Ovary (tissue), 7 donors: ENCODE measurements at regions not wholly inside any gene's neighbourhood (a gene's known extent, or its start where the extent isn't known, plus 50 kb on each side); places are given as distances from the start of the nearest gene placed in this dataset.

Source experiments
- DNase-seq, 5 donors: peaks; one replicate each; pipeline ENCODE4 v3.0.0-alpha.2; 2019 to 2020
- H3K27ac ChIP-seq, 2 donors: fragments of 200-600 bp; one replicate each; pipeline versions ENCODE4 v1.5.1 to v1.8.0; 2019 to 2022
- H3K27me3 ChIP-seq: fragments of 200-600 bp; one replicate; pipeline ENCODE4 v1.8.0; 2022
- H3K36me3 ChIP-seq: fragments of 200-600 bp; sonication (generic); one replicate; pipeline ENCODE4 v1.5.1; 2019
- H3K4me1 ChIP-seq: one replicate; pipeline ENCODE4 v1.8.1; 2013; ENCODE audit warnings: mild to moderate bottlenecking, moderate library complexity; ENCODE audit not compliant: insufficient read depth
- H3K4me3 ChIP-seq: fragments of 200-600 bp; sonication (generic); one replicate; pipeline ENCODE4 v1.5.1; 2017
- H3K9me3 ChIP-seq, 2 donors: fragments of 200-600 bp in 1 of 2; sonication (generic) in 1 of 2; one replicate each; pipeline versions ENCODE4 v1.5.1 to v1.8.1; 2013 to 2019; ENCODE audit warnings: mild to moderate bottlenecking in 1 of 2, moderate library complexity in 1 of 2
- EP300 ChIP-seq: sonication (generic); formaldehyde crosslinking; IDR thresholded peaks from one replicate; pipeline ENCODE4 v1.6.1; 2017; ENCODE audit warnings: antibody characterized with exemption
- POLR2A ChIP-seq: fragments of 450-650 bp; IDR thresholded peaks from one replicate; pipeline ENCODE4 v1.6.1; 2017; ENCODE audit warnings: antibody characterized with exemption, mild to moderate bottlenecking, moderate library complexity
- WGBS, 3 donors: extraction: QIAGEN DNeasy Blood & Tissue Kit in 1 of 3; methylation state at CpG; one replicate each; pipeline versions ENCODE4 v1.1.5 to v1.1.7; 2013 to 2017; 5-methylcytosine and 5-hydroxymethylcytosine counted together
- intact Hi-C, 4 donors: fragments of 100-400 bp; cut with DNase I; formaldehyde crosslinking; loops; one replicate each; pipeline versions ENCODE4 v1.11.0 to v1.15.1; 2022 to 2023
- TF ChIP-seq, protein P1 (sequence below), 3 donors: fragments of 450-650 bp in 2 of 3; fragments of 200-600 bp in 1 of 3; IDR thresholded peaks; one replicate each; pipeline versions ENCODE4 v1.5.1 to v1.8.0; 2016 to 2022; ENCODE audit warnings: antibody characterized with exemption in 3 of 3, mild to moderate bottlenecking in 1 of 3
- donor health status: DM: no; HTN: no; CAD: no; lungs with moderate emphysema.
- donor health status: DM: no; HTN: no; CAD: no.
- donor health status: Bipolar disorder and iron deficiency.
- donor health status: DM: no; HTN: no; CAD: no.
- donor health status: DM: yes; HTN: yes; CAD: no.

DNA sequence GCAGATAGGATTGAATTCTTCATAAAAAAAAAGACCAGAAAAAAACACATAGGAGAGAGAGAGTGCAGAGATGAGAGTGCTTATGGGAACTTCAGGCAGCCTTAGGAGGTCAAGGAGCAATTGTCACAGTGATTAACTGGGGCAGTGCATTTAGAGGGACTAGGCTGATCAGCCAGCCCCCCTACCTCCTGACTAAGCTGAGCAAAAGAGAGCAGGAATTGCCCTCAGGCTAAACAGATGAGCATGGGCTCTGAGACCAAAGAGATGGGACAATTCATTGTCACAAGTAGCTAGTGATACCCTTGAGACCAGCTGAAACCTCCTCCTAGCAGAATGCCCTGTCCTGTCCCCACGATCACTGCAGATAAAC lies 124.0 kb downstream of the BTG1 start:
- no peaks in the 10 kb centered on the region for H3K9me3 ChIP-seq
- intact Hi-C loops: no loop called here
- H3K27ac ChIP-seq: no peak overlapping the region
- H3K4me3 ChIP-seq: no peak overlapping the region
- no peak for DNase-seq
- TF ChIP-seq EP300: no peak
- TF ChIP-seq, protein P1, sequence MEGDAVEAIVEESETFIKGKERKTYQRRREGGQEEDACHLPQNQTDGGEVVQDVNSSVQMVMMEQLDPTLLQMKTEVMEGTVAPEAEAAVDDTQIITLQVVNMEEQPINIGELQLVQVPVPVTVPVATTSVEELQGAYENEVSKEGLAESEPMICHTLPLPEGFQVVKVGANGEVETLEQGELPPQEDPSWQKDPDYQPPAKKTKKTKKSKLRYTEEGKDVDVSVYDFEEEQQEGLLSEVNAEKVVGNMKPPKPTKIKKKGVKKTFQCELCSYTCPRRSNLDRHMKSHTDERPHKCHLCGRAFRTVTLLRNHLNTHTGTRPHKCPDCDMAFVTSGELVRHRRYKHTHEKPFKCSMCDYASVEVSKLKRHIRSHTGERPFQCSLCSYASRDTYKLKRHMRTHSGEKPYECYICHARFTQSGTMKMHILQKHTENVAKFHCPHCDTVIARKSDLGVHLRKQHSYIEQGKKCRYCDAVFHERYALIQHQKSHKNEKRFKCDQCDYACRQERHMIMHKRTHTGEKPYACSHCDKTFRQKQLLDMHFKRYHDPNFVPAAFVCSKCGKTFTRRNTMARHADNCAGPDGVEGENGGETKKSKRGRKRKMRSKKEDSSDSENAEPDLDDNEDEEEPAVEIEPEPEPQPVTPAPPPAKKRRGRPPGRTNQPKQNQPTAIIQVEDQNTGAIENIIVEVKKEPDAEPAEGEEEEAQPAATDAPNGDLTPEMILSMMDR (IDR thresholded peaks at IDR 0.05): no peak
- WGBS, 3 donors: 85 to 97% (median 92%) methylated on average over 1 of the region's 1 CpG
- H3K27me3 ChIP-seq: no peaks in the 10 kb centered on the region
- H3K36me3 ChIP-seq: no peaks in the 10 kb centered on the region
- no peaks in the 10 kb centered on the region for H3K4me1 ChIP-seq

DNA sequence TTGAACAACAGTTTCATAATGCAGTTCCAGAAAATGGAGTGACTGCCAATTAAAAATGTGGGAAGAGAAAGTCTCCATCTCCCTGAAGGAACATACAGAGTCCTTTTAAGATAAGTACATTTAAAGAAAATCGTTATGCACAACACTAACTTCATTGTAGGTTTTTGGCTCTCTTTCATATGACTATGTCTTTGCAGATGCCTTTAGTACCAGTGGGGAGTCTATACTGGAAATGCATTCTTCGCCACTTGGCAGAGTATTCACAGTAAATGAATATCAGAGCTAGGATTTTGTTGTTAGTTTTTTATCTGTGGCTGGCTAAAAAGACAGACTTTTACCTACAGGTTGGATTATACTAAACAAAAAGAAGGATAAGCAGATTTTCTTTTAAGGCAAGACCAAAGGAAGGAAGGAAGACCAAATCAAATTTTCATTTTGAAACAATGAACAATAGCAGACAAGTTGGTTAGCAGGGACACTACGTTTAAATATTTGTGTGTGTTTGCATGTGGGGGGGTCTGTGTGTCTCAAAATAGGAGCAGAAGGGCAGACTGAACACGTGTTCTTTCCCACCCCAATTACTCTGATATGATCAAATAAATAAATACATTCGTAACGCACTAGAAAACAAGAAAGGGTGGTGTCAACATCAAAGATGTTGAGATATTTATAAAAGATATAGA lies 124.5 kb downstream of the BTG1 start:
- H3K4me1 ChIP-seq: no peaks in the 10 kb centered on the region
- H3K27ac ChIP-seq: no peak overlapping the region
- no peak for DNase-seq
- H3K27me3 ChIP-seq: no peaks in the 10 kb centered on the region
- no peaks in the 10 kb centered on the region for H3K9me3 ChIP-seq
- 49 to 60% (median 59%) methylated on average over 6 of the region's 6 CpGs for WGBS, 3 donors
- intact Hi-C loops: no loop called here
- TF ChIP-seq, protein P1 (IDR thresholded peaks at IDR 0.05): no peak
- TF ChIP-seq POLR2A: no peak
- no peak for TF ChIP-seq EP300
- H3K36me3 ChIP-seq: no peaks in the 10 kb centered on the region
- no peak overlapping the region for H3K4me3 ChIP-seq

DNA sequence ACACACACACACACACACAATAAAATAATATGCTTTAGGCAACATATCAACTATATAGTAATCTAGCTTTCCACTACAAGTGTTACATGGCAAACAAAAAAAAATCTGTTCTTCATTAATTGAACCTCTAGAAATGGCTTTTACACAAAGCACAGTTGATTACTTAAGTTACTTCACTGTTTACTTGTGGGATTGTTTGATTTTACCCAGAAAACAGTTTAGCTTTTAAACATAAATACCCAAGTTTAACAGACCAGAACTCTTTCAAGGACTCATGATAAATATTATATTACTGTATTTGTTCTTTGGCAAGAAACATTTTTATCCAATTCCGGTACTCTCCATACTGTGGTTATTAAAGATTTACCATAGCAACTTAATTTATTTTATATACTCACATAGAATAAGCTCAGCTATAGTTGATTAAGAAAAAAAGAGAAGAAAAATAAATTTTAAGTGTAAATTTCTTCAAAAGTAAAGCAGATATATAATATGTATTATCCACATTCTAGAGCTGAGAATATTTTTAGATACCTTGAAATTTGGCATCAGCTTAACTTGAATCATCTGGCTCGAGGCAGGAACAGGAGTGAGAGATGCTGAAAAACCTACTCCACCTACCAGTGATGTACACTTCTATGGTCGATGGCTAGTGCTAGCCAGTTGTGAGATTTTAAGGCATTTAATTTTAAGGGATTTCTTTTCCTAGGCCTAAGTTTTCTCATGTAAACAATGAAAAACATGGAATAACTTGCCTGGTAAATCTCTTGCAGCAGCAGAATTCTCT lies 126.0 kb downstream of the BTG1 start:
- Histone ChIP-seq H3K27me3 (no peaks in the 10 kb centered on the region), H3K9me3 (no peaks in the 10 kb centered on the region), H3K36me3 (no peaks in the 10 kb centered on the region), H3K4me1 (no peaks in the 10 kb centered on the region), H3K27ac (no peak overlapping the region), H3K4me3 (no peak overlapping the region)
- intact Hi-C loops: no loop called here
- TF ChIP-seq, protein P1 (IDR thresholded peaks at IDR 0.05): no peak
- no peak for TF ChIP-seq POLR2A
- no peak for TF ChIP-seq EP300
- whole genome bisulfite sequencing, 3 donors: 71 to 79% (median 74%) methylated on average over 3 of the region's 3 CpGs
- no peak for DNase-seq

DNA sequence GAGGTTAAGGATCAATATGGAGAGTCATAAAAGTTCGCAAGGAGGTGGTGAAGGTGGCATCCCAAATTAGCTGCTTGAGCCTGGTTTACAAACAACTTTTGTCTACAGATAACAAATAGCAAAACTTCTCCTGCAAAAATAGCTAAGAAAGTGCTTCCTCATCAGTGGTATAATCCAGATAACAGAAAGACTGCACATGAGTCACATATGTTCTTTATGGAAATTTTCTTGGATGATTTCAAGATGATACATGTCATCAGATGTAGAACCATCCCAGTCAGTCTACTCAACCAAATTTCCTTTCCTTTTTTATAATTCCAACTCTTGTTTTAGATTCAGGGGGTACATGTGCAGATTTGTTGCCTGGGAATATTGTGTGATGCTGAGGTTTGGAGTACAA lies 133.0 kb downstream of the BTG1 start:
- H3K27ac ChIP-seq: no peak overlapping the region
- no peaks in the 10 kb centered on the region for H3K27me3 ChIP-seq
- no peaks in the 10 kb centered on the region for H3K36me3 ChIP-seq
- H3K4me1 ChIP-seq: no peaks in the 10 kb centered on the region
- intact Hi-C loops: no loop called here
- no peak for TF ChIP-seq EP300
- TF ChIP-seq POLR2A: no peak
- TF ChIP-seq, protein P1 (IDR thresholded peaks at IDR 0.05): no peak
- H3K4me3 ChIP-seq: no peak overlapping the region
- 97 to 100% (median 97%) methylated on average over 1 of the region's 1 CpG for WGBS, 3 donors
- H3K9me3 ChIP-seq: no peaks in the 10 kb centered on the region
- DNase-seq: no peak
